ENCODE measurements at regions not wholly inside any gene's neighbourhood (a gene's known extent, or its start where the extent isn't known, plus 50 kb on each side); places are given as distances from the start of the nearest gene placed in this dataset.
"Not testable (repeated sequence)": the region's sequence is repeated elsewhere in the genome, so short reads cannot be mapped to it uniquely, and the experiment has no call there.

DNA sequence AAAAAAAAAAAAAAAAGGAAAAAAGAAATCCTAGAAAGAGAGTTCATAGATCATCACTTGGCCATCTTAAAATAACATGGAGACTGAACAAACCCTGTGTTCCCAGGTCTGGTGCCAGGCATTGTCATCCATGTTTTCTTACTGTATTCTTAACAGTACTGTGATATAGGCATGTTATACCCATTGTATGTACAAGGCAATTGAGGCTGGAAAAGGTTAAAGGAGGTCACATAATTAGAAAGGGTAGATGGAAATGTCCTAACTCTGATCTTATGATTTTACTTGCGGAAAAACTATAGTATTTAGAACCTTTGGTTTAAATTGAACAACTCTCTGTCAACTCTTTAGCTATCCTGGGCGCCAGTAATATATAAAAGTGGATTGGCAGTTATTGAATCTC is 478.2 kb upstream of the RGS6 start:
- WGBS, 2 donors (ENCODE audit: low coverage in 1 of 2): 64 to 93% methylated on average over 2 of the region's 2 CpGs
- TF ChIP-seq POLR2A (IDR thresholded peaks at IDR 0.05): no peak
- TF ChIP-seq EP300 (IDR thresholded peaks at IDR 0.05; ENCODE audit: low read depth): no peak
- TF ChIP-seq, protein P1, sequence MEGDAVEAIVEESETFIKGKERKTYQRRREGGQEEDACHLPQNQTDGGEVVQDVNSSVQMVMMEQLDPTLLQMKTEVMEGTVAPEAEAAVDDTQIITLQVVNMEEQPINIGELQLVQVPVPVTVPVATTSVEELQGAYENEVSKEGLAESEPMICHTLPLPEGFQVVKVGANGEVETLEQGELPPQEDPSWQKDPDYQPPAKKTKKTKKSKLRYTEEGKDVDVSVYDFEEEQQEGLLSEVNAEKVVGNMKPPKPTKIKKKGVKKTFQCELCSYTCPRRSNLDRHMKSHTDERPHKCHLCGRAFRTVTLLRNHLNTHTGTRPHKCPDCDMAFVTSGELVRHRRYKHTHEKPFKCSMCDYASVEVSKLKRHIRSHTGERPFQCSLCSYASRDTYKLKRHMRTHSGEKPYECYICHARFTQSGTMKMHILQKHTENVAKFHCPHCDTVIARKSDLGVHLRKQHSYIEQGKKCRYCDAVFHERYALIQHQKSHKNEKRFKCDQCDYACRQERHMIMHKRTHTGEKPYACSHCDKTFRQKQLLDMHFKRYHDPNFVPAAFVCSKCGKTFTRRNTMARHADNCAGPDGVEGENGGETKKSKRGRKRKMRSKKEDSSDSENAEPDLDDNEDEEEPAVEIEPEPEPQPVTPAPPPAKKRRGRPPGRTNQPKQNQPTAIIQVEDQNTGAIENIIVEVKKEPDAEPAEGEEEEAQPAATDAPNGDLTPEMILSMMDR (IDR thresholded peaks at IDR 0.05): no peak
- TF ChIP-seq POLR2AphosphoS5 (IDR thresholded peaks at IDR 0.05): no peak

DNA sequence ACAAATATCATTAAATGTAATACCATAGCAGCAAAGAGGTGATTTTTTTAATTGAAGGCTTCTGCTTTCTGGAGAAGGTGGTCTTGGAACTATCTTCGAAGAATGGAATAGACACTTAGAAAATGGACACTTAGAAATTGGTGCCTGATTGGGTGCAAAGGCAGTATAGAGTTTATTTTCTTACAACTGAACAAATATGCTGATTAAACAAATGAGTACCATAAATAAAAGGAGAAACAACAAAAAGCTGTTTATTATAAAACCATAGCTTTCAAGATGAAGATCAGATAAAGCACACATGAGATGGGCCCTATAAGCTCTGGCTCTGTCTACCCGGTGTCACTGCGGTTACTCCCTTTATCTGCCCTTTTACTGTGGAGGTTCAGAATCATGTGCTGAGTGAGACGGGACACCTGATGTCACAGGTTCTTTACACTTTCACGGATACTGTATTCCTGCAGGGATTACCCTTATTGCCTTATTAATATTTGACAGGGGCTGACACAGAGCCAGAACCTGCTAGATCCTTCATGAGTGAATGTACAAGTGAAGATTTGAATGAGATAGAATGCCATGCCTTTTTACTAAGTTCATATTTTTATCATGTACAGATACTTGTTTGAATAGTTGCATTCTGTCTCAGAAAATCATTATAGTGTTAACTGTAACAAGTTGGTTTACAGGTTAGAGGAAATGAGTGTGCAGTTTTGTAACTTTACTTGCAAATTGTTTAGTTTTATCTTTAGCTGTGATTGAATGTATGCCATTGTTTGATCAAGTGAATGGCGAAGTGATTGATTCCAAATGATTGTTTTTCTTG is 477.5 kb upstream of the RGS6 start:
- DNase-seq: no peak
- TF ChIP-seq EP300 (IDR thresholded peaks at IDR 0.05; ENCODE audit: low read depth) (no peak), POLR2A (IDR thresholded peaks at IDR 0.05) (no peak)
- intact Hi-C loops (cut with DNase I; ENCODE audit: low total_unique reads) (no loop called here), in situ Hi-C loops (cut with MboI; ENCODE audit: low pct_ligation_motif_present in 1 of 4, low pct_unique_long_range_greater_than_20kb in 1 of 4, low sequenced_read_pairs in 3 of 4) (no loop called here)
- WGBS, 2 donors (ENCODE audit: low coverage in 1 of 2): 59 to 64% methylated on average over 3 to 6 of the region's 6 CpGs
- Histone ChIP-seq H3K4me3 (no peak overlapping the region), H3K27ac (no peak overlapping the region), H3K27me3 (no peaks in the 10 kb centered on the region), H3K9me3 (no peaks in the 10 kb centered on the region), H3K36me3 (no peaks in the 10 kb centered on the region), H3K4me1 (no peaks in the 10 kb centered on the region)

More for the DNA sequence above, 478.2 kb upstream of the RGS6 start:
- no peaks in the 10 kb centered on the region for H3K9me3 ChIP-seq
- H3K27ac ChIP-seq: no peak overlapping the region
- DNase-seq: no peak
- H3K4me3 ChIP-seq: no peak overlapping the region
- H3K27me3 ChIP-seq: no peaks in the 10 kb centered on the region
- H3K4me1 ChIP-seq: peaks cover 0 to 4% (median 0%) of the 10 kb centered on the region in 4 donors
- intact Hi-C loops (cut with DNase I; ENCODE audit: low total_unique reads): no loop called here
- in situ Hi-C loops (cut with MboI; ENCODE audit: low pct_ligation_motif_present in 1 of 4, low pct_unique_long_range_greater_than_20kb in 1 of 4, low sequenced_read_pairs in 3 of 4): no loop called here
- H3K36me3 ChIP-seq: no peaks in the 10 kb centered on the region

DNA sequence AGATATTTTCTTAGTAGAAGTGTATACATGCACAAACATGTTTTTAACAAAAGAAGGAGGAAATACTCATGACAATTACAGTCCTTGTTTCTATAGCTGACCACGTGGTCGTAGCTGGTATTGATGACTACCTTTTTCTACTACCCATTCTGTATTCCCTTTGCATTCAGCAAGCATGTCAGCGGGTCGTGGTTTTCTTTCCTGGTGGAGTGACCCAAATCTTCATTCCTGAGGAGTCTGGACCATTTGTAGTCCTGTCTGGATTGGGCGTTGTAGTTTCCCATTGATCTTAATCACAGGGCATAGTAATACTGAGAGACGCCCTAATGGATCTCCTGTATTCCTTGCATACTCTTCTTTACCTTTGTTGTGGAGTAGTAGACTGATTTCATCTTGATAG is 472.1 kb upstream of the RGS6 start:
- intact Hi-C loops (cut with DNase I; ENCODE audit: low total_unique reads) (no loop called here), in situ Hi-C loops (cut with MboI; ENCODE audit: low pct_ligation_motif_present in 1 of 4, low pct_unique_long_range_greater_than_20kb in 1 of 4, low sequenced_read_pairs in 3 of 4) (no loop called here)
- TF ChIP-seq EP300 (IDR thresholded peaks at IDR 0.05; ENCODE audit: low read depth) (no peak), POLR2AphosphoS5 (IDR thresholded peaks at IDR 0.05) (no peak)
- H3K4me3 ChIP-seq: no peak overlapping the region
- H3K27me3 ChIP-seq: no peaks in the 10 kb centered on the region
- no peak overlapping the region for H3K27ac ChIP-seq
- WGBS, 2 donors (ENCODE audit: low coverage in 1 of 2): 97% methylated on average over 3 to 6 of the region's 6 CpGs
- H3K4me1 ChIP-seq: no peaks in the 10 kb centered on the region
- H3K36me3 ChIP-seq: no peaks in the 10 kb centered on the region
- DNase-seq: no peak
- H3K9me3 ChIP-seq: no peaks in the 10 kb centered on the region

DNA sequence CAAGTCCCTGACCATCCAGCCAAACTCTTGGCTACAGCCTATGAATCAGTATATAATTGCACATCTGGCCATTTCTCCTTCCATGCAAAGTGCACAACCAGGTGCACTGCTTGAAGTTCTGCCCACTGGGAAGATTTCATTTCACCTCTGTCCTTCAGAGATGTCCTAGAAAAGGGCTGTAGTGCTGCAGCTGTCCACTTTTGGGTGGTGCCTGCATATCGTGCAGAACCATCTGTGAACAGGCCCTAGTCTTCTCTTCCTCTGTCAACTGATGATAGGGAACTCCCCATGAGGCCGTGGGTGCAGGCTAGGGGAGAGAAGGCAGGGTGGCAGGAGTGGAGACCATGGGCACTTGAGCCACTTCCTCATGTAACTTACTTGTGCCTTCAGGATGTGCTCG is 470.6 kb upstream of the RGS6 start:
- H3K9me3 ChIP-seq; intact Hi-C loops (cut with DNase I; ENCODE audit: low total_unique reads); H3K27ac ChIP-seq; H3K4me1 ChIP-seq; H3K27me3 ChIP-seq; H3K4me3 ChIP-seq; in situ Hi-C loops (cut with MboI; ENCODE audit: low pct_ligation_motif_present in 1 of 4, low pct_unique_long_range_greater_than_20kb in 1 of 4, low sequenced_read_pairs in 3 of 4); DNase-seq; H3K36me3 ChIP-seq: not testable (repeated sequence)
- WGBS, 2 donors (ENCODE audit: low coverage in 1 of 2): 91% methylated on average over 3 of the region's 3 CpGs; no CpG with 5 or more reads in 1 of the 2 donors

DNA sequence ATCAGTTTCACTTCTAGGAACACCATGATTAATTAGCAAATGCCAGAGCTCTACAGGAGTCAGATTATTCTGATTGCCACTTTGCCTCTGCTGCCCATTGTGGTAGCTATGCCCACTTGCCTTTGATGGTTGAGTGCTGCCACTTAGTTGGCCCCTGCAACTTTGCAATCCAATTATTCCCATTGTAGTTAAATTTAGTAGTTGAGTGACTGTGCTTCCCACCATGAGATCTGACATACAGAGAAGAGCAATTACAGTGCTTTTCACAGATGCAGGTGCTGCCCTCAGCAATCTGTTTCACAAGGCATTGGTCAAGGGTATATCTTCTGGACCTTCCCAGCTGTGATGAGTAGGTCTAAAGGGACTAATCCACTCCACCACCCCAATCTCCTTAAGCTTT is 468.4 kb upstream of the RGS6 start:
- no peak overlapping the region for H3K4me3 ChIP-seq
- H3K27me3 ChIP-seq: no peaks in the 10 kb centered on the region
- no peaks in the 10 kb centered on the region for H3K9me3 ChIP-seq
- H3K36me3 ChIP-seq: no peaks in the 10 kb centered on the region
- intact Hi-C loops (cut with DNase I; ENCODE audit: low total_unique reads) (no loop called here), in situ Hi-C loops (cut with MboI; ENCODE audit: low pct_ligation_motif_present in 1 of 4, low pct_unique_long_range_greater_than_20kb in 1 of 4, low sequenced_read_pairs in 3 of 4) (no loop called here)
- no peak for DNase-seq
- no peak overlapping the region for H3K27ac ChIP-seq
- no peaks in the 10 kb centered on the region for H3K4me1 ChIP-seq
- TF ChIP-seq POLR2A (IDR thresholded peaks at IDR 0.05) (no peak), POLR2AphosphoS5 (IDR thresholded peaks at IDR 0.05) (no peak)

DNA sequence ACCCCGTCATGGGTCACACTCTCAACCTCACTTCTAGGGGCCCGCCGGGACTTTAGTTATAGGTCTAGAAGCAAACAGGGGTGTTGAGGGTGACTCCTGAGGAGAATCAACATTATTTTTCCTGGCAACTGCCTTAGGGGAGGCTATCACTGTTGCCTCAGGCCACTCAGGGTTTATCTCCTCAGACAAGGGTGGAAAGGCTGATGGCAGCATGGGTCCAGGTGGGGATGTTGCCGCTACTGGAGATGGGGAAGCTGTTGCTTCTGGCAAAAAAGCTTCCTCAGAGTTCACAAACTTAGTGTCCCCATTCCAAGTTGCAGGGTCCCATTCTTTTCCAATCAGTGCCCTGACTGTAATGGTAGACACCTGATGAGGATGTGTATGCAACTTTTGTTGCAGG is 467.4 kb upstream of the RGS6 start:
- intact Hi-C loops (cut with DNase I; ENCODE audit: low total_unique reads): no loop called here
- Histone ChIP-seq H3K4me1 (no peaks in the 10 kb centered on the region), H3K27me3 (no peaks in the 10 kb centered on the region), H3K27ac (no peak overlapping the region), H3K9me3 (no peaks in the 10 kb centered on the region), H3K36me3 (no peaks in the 10 kb centered on the region), H3K4me3 (no peak overlapping the region)
- in situ Hi-C loops (cut with MboI; ENCODE audit: low pct_ligation_motif_present in 1 of 4, low pct_unique_long_range_greater_than_20kb in 1 of 4, low sequenced_read_pairs in 3 of 4): no loop called here
- no peak for TF ChIP-seq POLR2AphosphoS5 (IDR thresholded peaks at IDR 0.05)
- TF ChIP-seq, protein P1 (IDR thresholded peaks at IDR 0.05): no peak
- no peak for TF ChIP-seq POLR2A (IDR thresholded peaks at IDR 0.05)
- TF ChIP-seq EP300 (IDR thresholded peaks at IDR 0.05; ENCODE audit: low read depth): no peak
- WGBS, 2 donors (ENCODE audit: low coverage in 1 of 2): 96 to 100% methylated on average over 1 to 4 of the region's 4 CpGs
- no peak for DNase-seq

Measured in transverse colon (tissue), 4 donors.